MM.1S (cell line): ENCODE measurements at regions not wholly inside any gene's neighbourhood (a gene's known extent, or its start where the extent isn't known, plus 50 kb on each side); places are given as distances from the start of the nearest gene placed in this dataset.

Experiments used
- DNase-seq: peaks from one replicate; pipeline ENCODE4 v3.0.0-alpha.2; 2015
- H2AFZ ChIP-seq: fragments of 300-600 bp; sonication (generic); 2 replicates; pipeline ENCODE4 v1.6.0; 2016; ENCODE audit warnings: antibody characterized with exemption, low read length
- H3F3A ChIP-seq: fragments of 300-600 bp; sonication (generic); 2 replicates; pipeline ENCODE4 v1.6.1; 2016; ENCODE audit warnings: mild to moderate bottlenecking, antibody characterized with exemption, low read length, moderate library complexity, mixed read lengths; ENCODE audit not compliant: insufficient read depth
- H3K27ac ChIP-seq: fragments of 300-600 bp; sonication (generic); 2 replicates; pipeline ENCODE4 v1.5.1; 2016; ENCODE audit warnings: mild to moderate bottlenecking, low read length
- H3K27me3 ChIP-seq: fragments of 300-600 bp; sonication (generic); replicated peaks from 2 replicates; pipeline ENCODE4 v1.6.0; 2016; ENCODE audit warnings: low read length; ENCODE audit not compliant: insufficient read depth
- H3K36me3 ChIP-seq: fragments of 300-600 bp; sonication (generic); replicated peaks from 2 replicates; pipeline ENCODE4 v1.6.1; 2016; ENCODE audit warnings: mild to moderate bottlenecking, low read length, mixed read lengths; ENCODE audit not compliant: insufficient read depth
- H3K4me1 ChIP-seq: fragments of 300-600 bp; sonication (generic); 2 replicates; pipeline ENCODE4 v1.6.1; 2016; ENCODE audit warnings: low read length, mixed read lengths
- H3K4me2 ChIP-seq: fragments of 300-600 bp; sonication (generic); 2 replicates; pipeline ENCODE4 v1.6.0; 2016; ENCODE audit warnings: low read depth, low read length
- H3K4me3 ChIP-seq: fragments of 300-600 bp; sonication (generic); 2 replicates; pipeline ENCODE4 v1.5.1; 2016; ENCODE audit warnings: low read length, mixed read lengths
- H3K79me2 ChIP-seq: fragments of 300-600 bp; sonication (generic); 2 replicates; pipeline ENCODE4 v1.6.1; 2016; ENCODE audit warnings: mixed run types, low read length, mixed read lengths
- H3K9ac ChIP-seq: fragments of 300-600 bp; sonication (generic); 2 replicates; pipeline ENCODE4 v1.6.1; 2016; ENCODE audit warnings: low read length, mixed read lengths
- H3K9me2 ChIP-seq: fragments of 300-600 bp; sonication (generic); replicated peaks from 2 replicates; pipeline ENCODE4 v1.6.1; 2016; ENCODE audit warnings: mild to moderate bottlenecking, low read length, mixed read lengths; ENCODE audit not compliant: insufficient read depth
- H3K9me3 ChIP-seq: fragments of 300-600 bp; sonication (generic); replicated peaks from 2 replicates; pipeline ENCODE4 v1.6.1; 2016; ENCODE audit warnings: mild to moderate bottlenecking, low read length, mixed read lengths; ENCODE audit not compliant: insufficient read depth
- H4K20me1 ChIP-seq: fragments of 300-600 bp; sonication (generic); 2 replicates; pipeline ENCODE4 v1.6.1; 2016; ENCODE audit warnings: mild to moderate bottlenecking, low read length, moderate library complexity, mixed read lengths; ENCODE audit not compliant: insufficient read depth
- EZH2 ChIP-seq: fragments of 300-600 bp; sonication (generic); optimal IDR thresholded peaks from 2 replicates; pipeline ENCODE3; 2017; ENCODE audit warnings: low read depth, mild to moderate bottlenecking, antibody characterized with exemption, low read length, mixed read lengths
- EZH2phosphoT487 ChIP-seq: fragments of 300-600 bp; sonication (generic); IDR thresholded peaks from 2 replicates; pipeline ENCODE4 v1.6.1; 2018; ENCODE audit warnings: antibody characterized with exemption, low read length
- TF ChIP-seq, protein P1 (sequence below): fragments of 300-600 bp; sonication (generic); IDR thresholded peaks from 2 replicates; pipeline ENCODE4 v1.5.1; 2016; ENCODE audit warnings: antibody characterized with exemption, low read length, mixed read lengths

GRCh38 chr11:28799316-28799715, 691.1 kb downstream of the METTL15 start:
- Histone ChIP-seq H3K9me2 (no peaks in the 10 kb centered on the region), H3K9me3 (no peaks in the 10 kb centered on the region), H3K9ac (no peak overlapping the region), H3K27ac (no peak overlapping the region), H3K79me2 (no peaks in the 10 kb centered on the region), H3K27me3 (no peaks in the 10 kb centered on the region), H4K20me1 (no peaks in the 10 kb centered on the region), H3K4me3 (no peak overlapping the region), H3F3A (no peaks in the 10 kb centered on the region), H3K4me2 (no peak overlapping the region), H3K36me3 (no peaks in the 10 kb centered on the region), H2AFZ (no peak overlapping the region), H3K4me1 (no peaks in the 10 kb centered on the region)
- no peak for TF ChIP-seq EZH2phosphoT487
- TF ChIP-seq EZH2 = no peak
- TF ChIP-seq, protein P1, sequence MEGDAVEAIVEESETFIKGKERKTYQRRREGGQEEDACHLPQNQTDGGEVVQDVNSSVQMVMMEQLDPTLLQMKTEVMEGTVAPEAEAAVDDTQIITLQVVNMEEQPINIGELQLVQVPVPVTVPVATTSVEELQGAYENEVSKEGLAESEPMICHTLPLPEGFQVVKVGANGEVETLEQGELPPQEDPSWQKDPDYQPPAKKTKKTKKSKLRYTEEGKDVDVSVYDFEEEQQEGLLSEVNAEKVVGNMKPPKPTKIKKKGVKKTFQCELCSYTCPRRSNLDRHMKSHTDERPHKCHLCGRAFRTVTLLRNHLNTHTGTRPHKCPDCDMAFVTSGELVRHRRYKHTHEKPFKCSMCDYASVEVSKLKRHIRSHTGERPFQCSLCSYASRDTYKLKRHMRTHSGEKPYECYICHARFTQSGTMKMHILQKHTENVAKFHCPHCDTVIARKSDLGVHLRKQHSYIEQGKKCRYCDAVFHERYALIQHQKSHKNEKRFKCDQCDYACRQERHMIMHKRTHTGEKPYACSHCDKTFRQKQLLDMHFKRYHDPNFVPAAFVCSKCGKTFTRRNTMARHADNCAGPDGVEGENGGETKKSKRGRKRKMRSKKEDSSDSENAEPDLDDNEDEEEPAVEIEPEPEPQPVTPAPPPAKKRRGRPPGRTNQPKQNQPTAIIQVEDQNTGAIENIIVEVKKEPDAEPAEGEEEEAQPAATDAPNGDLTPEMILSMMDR = no peak
- no peak for DNase-seq

DNA sequence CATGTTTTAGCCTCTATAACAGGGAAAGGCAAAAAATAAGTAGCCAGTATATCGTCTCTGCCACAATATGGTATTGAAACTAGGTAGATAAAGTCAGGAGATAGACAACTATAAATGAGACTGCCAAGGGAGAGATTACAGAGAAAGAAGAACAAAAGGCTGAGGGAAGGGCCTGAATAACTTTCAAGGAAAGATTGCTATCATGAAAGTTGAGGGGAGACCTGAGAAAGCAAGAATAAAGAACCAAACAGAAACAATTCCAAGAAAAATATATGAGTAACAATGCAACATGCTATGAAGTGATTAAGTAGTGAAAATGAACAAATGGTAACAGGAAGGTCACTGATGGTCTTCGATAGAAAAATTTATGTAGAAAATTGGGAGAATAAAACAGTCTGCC, 690.1 kb downstream of the METTL15 start:
- Histone ChIP-seq H4K20me1 (no peaks in the 10 kb centered on the region), H3K27ac (no peak overlapping the region), H3K27me3 (no peaks in the 10 kb centered on the region), H3K4me2 (no peak overlapping the region), H3K4me3 (no peak overlapping the region), H3K9me3 (no peaks in the 10 kb centered on the region), H3K79me2 (no peaks in the 10 kb centered on the region), H2AFZ (no peak overlapping the region), H3F3A (no peaks in the 10 kb centered on the region), H3K36me3 (no peaks in the 10 kb centered on the region), H3K4me1 (no peaks in the 10 kb centered on the region), H3K9me2 (no peaks in the 10 kb centered on the region), H3K9ac (no peak overlapping the region)
- no peak for DNase-seq
- TF ChIP-seq EZH2phosphoT487 (no peak), EZH2 (no peak)
- TF ChIP-seq, protein P1 = no peak

DNA sequence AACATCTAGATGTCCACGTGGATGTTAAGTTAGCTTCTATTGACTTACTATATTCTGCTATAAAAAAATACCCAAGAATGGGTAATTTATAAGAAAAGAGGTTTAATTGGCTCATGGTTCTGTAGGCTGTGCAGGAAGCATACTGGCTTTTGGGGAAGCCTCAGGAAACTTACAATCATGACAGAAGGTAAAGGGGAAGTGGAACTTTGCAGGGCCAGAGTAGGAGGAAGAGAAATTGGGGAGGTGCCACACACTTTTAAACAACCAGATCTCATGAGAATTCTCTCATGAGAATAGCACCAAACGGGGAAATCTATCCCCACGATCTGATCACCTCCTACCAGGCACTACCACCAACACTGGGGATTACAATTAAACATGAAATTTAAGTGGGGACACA, 689.3 kb downstream of the METTL15 start:
- Histone ChIP-seq H3K27ac (no peak overlapping the region), H3K79me2 (no peaks in the 10 kb centered on the region), H3K36me3 (no peaks in the 10 kb centered on the region), H3K9me2 (no peaks in the 10 kb centered on the region), H3K4me1 (no peaks in the 10 kb centered on the region), H3F3A (no peaks in the 10 kb centered on the region), H3K9ac (no peak overlapping the region), H3K4me2 (no peak overlapping the region), H3K27me3 (no peaks in the 10 kb centered on the region), H3K9me3 (no peaks in the 10 kb centered on the region), H3K4me3 (no peak overlapping the region), H2AFZ (no peak overlapping the region), H4K20me1 (no peaks in the 10 kb centered on the region)
- no peak for DNase-seq
- TF ChIP-seq EZH2 (no peak), EZH2phosphoT487 (no peak)
- TF ChIP-seq, protein P1 = no peak

GRCh38 chr11:28794405-28794804, 686.2 kb downstream of the METTL15 start:
- Histone ChIP-seq H3K9ac (no peak overlapping the region), H3K79me2 (no peaks in the 10 kb centered on the region), H3K36me3 (no peaks in the 10 kb centered on the region), H4K20me1 (no peaks in the 10 kb centered on the region), H3K4me2 (no peak overlapping the region), H3K4me3 (no peak overlapping the region), H3K9me3 (no peaks in the 10 kb centered on the region), H3K4me1 (no peaks in the 10 kb centered on the region), H3K27me3 (no peaks in the 10 kb centered on the region), H2AFZ (no peak overlapping the region), H3K27ac (no peak overlapping the region), H3F3A (no peaks in the 10 kb centered on the region), H3K9me2 (no peaks in the 10 kb centered on the region)
- no peak for DNase-seq
- no peak for TF ChIP-seq EZH2
- TF ChIP-seq, protein P1 = no peak
- no peak for TF ChIP-seq EZH2phosphoT487
